ENCODE measurements at regions not wholly inside any gene's neighbourhood (a gene's known extent, or its start where the extent isn't known, plus 50 kb on each side); places are given as distances from the start of the nearest gene placed in this dataset.

DNA sequence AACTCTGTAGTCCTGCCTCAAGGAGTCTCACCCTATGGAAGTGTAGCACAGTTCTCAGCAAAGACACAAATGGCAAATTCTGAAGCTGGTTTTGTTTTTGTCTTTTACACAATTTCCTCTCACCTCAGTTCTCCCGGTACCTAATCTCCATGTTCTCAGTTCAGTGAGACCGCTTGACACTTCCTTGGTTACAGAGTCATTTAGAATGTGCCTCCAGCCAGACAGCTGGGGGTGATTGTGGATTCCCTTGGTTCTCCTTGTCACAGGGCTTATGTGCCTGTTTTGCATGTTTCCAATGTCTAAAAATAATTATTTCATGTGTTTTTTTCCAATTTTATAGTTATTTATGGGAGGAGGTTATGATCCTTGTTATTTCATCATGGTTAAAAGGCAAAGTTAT is 379.5 kb upstream of the MAP2 start:
- Histone ChIP-seq H3K79me2 (ENCODE audit: insufficient read depth, low read depth) (no peaks in the 10 kb centered on the region), H3K36me3 (ENCODE audit: insufficient read depth) (no peaks in the 10 kb centered on the region), H3K27ac (no peak overlapping the region), H3K9ac (no peak overlapping the region), H2AFZ (ENCODE audit: low read depth) (no peak overlapping the region), H3K27me3 (ENCODE audit: insufficient read depth, low read depth) (no peaks in the 10 kb centered on the region), H4K20me1 (ENCODE audit: insufficient read depth) (no peaks in the 10 kb centered on the region), H3K4me3 (IDR thresholded peaks at IDR 0.05; ENCODE audit: insufficient read depth, low read depth, low read length) (no peak overlapping the region), H3K4me1 (ENCODE audit: low read depth, poor library complexity, severe bottlenecking) (no peaks in the 10 kb centered on the region), H3K4me2 (no peak overlapping the region)
- TF ChIP-seq, protein P1, sequence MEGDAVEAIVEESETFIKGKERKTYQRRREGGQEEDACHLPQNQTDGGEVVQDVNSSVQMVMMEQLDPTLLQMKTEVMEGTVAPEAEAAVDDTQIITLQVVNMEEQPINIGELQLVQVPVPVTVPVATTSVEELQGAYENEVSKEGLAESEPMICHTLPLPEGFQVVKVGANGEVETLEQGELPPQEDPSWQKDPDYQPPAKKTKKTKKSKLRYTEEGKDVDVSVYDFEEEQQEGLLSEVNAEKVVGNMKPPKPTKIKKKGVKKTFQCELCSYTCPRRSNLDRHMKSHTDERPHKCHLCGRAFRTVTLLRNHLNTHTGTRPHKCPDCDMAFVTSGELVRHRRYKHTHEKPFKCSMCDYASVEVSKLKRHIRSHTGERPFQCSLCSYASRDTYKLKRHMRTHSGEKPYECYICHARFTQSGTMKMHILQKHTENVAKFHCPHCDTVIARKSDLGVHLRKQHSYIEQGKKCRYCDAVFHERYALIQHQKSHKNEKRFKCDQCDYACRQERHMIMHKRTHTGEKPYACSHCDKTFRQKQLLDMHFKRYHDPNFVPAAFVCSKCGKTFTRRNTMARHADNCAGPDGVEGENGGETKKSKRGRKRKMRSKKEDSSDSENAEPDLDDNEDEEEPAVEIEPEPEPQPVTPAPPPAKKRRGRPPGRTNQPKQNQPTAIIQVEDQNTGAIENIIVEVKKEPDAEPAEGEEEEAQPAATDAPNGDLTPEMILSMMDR (conservative IDR thresholded peaks at IDR 0.05; ENCODE audit: low read depth, low read length) = no peak

GRCh38 chr2:209046163-209046562 is 377.7 kb upstream of the MAP2 start:
- TF ChIP-seq, protein P1 (conservative IDR thresholded peaks at IDR 0.05; ENCODE audit: low read depth, low read length) = no peak
- no peaks in the 10 kb centered on the region for H3K27me3 ChIP-seq (ENCODE audit: insufficient read depth, low read depth)
- H3K27ac ChIP-seq = no peak overlapping the region

GRCh38 chr2:209049608-209050007 is 374.2 kb upstream of the MAP2 start:
- H3K4me2 ChIP-seq = no peak overlapping the region

More at GRCh38 chr2:209046163-209046562, 377.7 kb upstream of the MAP2 start:
- H3K79me2 ChIP-seq (ENCODE audit: insufficient read depth, low read depth) = no peaks in the 10 kb centered on the region
- H3K4me2 ChIP-seq = no peak overlapping the region
- no peak overlapping the region for H3K4me3 ChIP-seq (IDR thresholded peaks at IDR 0.05; ENCODE audit: insufficient read depth, low read depth, low read length)
- H3K9ac ChIP-seq = no peak overlapping the region
- H2AFZ ChIP-seq (ENCODE audit: low read depth) = no peak overlapping the region
- no peaks in the 10 kb centered on the region for H3K4me1 ChIP-seq (ENCODE audit: low read depth, poor library complexity, severe bottlenecking)
- H4K20me1 ChIP-seq (ENCODE audit: insufficient read depth) = no peaks in the 10 kb centered on the region
- no peaks in the 10 kb centered on the region for H3K36me3 ChIP-seq (ENCODE audit: insufficient read depth)

GRCh38 chr2:209062210-209062609 is 361.6 kb upstream of the MAP2 start:
- no peak overlapping the region for H3K4me3 ChIP-seq (IDR thresholded peaks at IDR 0.05; ENCODE audit: insufficient read depth, low read depth, low read length)
- H3K79me2 ChIP-seq (ENCODE audit: insufficient read depth, low read depth) = no peaks in the 10 kb centered on the region
- no peak overlapping the region for H3K27ac ChIP-seq
- H3K36me3 ChIP-seq (ENCODE audit: insufficient read depth) = no peaks in the 10 kb centered on the region
- TF ChIP-seq, protein P1 (conservative IDR thresholded peaks at IDR 0.05; ENCODE audit: low read depth, low read length) = no peak
- H3K4me1 ChIP-seq (ENCODE audit: low read depth, poor library complexity, severe bottlenecking) = no peaks in the 10 kb centered on the region
- H3K9ac ChIP-seq = no peak overlapping the region
- no peak overlapping the region for H3K4me2 ChIP-seq
- H4K20me1 ChIP-seq (ENCODE audit: insufficient read depth) = no peaks in the 10 kb centered on the region
- no peak overlapping the region for H2AFZ ChIP-seq (ENCODE audit: low read depth)
- no peaks in the 10 kb centered on the region for H3K27me3 ChIP-seq (ENCODE audit: insufficient read depth, low read depth)

More at GRCh38 chr2:209049608-209050007, 374.2 kb upstream of the MAP2 start:
- Histone ChIP-seq H3K79me2 (ENCODE audit: insufficient read depth, low read depth) (no peaks in the 10 kb centered on the region), H3K27me3 (ENCODE audit: insufficient read depth, low read depth) (no peaks in the 10 kb centered on the region), H2AFZ (ENCODE audit: low read depth) (no peak overlapping the region), H3K4me3 (IDR thresholded peaks at IDR 0.05; ENCODE audit: insufficient read depth, low read depth, low read length) (no peak overlapping the region), H3K27ac (no peak overlapping the region), H4K20me1 (ENCODE audit: insufficient read depth) (no peaks in the 10 kb centered on the region), H3K36me3 (ENCODE audit: insufficient read depth) (no peaks in the 10 kb centered on the region), H3K9ac (no peak overlapping the region), H3K4me1 (ENCODE audit: low read depth, poor library complexity, severe bottlenecking) (no peaks in the 10 kb centered on the region)
- TF ChIP-seq, protein P1 (conservative IDR thresholded peaks at IDR 0.05; ENCODE audit: low read depth, low read length) = no peak
